Activated CD4-positive, alpha-beta T cell treated with anti-CD3 and anti-CD28 coated beads, Interleukin-2, amount 50 U/mL, for 4 hours (primary cell): ENCODE measurements at regions not wholly inside any gene's neighbourhood (a gene's known extent, or its start where the extent isn't known, plus 50 kb on each side); places are given as distances from the start of the nearest gene placed in this dataset.

Experiments used
- DNase-seq, 2 experiments: peaks; one replicate each; pipeline ENCODE4 v3.0.0-alpha.2; 2020

DNA sequence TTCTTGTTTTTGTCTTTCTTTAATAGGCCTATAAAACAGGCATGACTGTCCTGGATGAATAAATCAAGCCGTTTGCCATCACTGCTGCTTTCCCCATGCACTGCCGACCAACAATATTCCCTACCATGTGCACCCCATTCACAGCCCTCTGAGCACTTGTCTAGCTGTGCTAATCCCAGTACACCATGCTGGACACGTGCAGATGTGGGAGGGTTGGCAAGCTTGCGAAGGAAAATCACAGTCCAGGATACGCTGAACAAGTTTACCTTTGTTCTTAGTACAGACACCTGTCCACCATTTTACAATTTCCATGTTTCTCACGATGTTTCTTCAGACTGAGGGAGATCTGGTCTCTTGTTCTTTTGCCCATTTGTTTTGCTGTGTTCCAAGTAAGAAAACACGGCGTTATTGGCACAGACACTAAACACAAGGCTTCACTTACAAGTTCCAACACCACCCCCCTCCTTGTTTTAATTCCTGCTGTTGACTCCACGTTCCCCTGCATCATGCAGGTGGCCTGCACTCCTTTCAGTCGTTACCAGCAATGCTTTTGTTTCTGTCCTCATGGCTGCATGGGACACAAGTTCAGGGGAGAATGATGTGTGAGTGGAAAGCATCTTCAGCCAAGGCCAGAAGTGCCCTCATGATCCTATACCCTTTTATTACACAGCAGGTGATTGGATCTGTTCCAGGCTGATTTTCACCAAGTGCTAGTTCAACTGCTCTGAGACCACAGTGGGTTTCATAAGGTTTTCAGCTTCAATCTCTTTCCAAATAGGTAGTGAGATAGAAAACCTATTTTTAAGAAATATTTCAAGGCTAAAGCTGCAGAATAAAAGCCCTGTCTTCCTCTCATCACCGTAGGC, 608.9 kb downstream of the IRX1 start:
- DNase-seq = no peak

DNA sequence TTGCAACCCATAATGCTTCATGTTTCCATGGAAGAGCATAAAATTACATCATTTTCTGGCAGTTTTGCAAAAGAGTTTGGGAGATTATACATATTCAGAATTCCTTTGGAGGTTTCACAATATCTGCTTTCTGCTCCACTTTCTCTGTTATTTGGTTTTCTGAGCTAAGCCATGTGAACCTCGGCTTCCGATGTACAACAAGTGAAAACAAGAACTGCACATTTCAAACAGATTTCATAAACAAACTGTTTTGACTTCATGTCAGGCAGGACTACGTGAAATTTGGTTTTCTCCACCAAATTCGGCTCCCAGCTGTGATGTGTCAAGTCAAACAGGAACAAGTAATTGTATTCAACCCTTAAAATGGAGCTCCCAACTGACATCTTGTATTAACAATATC, 609.8 kb downstream of the IRX1 start:
- DNase-seq = no peak

DNA sequence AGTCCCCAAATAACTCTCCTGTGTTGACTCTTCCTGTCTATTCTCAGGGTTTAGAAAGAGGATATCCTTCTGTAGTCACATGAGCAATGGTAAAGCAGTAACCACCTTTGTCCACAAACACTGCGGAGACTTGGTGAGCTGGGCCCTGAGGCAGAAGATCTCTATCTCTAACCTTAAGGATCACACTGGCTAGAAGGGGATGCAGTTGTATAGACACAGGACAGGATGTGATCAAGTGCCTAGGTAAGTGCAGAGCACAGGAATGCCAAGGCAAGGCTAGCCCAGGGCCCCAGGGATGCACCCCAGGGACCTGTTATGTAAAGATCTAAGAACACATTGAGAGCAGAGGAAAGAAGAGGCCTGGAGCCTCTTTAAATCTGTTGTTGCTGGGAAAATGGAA, 610.5 kb downstream of the IRX1 start:
- DNase-seq = no peak

GRCh38 chr5:4207486-4207885, 611.9 kb downstream of the IRX1 start:
- DNase-seq = no peak

GRCh38 chr5:4208537-4208936, 612.9 kb downstream of the IRX1 start:
- DNase-seq = no peak

DNA sequence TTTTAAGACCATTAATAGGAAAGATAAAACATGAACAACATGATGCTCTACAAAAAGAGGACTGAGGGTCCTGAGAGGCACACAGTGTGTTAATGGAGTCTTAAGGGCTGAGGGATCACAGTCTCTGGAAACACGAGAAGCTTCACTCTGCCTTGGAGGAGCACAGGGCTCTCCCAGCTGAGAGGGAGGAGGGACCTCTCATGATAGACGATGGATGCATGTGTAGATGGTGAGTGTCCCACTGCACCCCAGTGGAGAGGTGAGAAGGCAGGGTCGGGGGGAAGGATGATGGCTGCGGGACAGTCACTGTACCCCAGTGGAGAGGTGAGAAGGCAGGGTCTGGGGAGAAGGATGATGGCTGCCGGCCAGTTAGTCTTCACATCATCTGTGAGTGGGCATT, 613.4 kb downstream of the IRX1 start:
- DNase-seq = no peak

GRCh38 chr5:4212071-4212739, 616.6 kb downstream of the IRX1 start:
- no peak for DNase-seq

DNA sequence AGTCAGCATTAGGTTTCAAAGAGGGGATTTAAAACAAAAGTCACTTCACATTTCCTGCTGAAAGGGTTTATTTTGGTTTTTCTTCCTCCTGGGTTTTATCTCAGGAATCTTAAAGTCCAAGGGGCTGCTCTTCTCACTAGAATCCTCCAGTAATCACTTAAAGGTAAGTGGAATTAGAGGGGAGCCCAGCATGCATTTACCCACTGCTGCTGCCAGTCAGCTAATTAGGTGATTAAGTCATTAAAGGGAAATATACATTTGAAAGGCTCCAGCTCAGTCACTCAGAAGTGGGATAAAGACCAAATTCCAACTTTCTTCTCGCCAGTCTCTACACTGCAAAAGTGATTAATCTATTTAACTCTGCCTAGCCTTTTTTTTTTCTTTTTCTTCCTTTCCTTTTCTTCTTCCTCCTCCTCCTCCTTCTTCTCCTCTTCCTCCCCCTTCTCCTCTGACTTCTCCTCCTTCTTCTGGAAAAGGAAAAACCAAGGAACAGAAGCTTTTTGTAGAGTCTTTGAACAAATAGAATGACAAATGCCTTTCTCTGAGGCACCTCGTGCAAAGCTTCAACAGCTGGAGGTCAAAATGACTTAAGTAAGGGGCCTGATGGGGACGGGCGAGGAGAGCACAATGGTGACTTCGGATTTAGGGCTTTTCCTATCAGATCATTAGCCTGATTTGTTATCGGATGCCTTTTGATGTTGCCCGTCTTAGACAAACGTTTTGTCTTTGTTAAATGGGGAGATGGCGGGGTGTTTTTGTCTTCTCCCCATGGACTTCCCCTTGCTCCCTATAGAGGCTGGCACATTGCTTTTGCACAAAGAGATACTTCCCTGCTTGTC, 617.6 kb downstream of the IRX1 start:
- no peak for DNase-seq

GRCh38 chr5:4215143-4215542, 619.5 kb downstream of the IRX1 start:
- no peak for DNase-seq

DNA sequence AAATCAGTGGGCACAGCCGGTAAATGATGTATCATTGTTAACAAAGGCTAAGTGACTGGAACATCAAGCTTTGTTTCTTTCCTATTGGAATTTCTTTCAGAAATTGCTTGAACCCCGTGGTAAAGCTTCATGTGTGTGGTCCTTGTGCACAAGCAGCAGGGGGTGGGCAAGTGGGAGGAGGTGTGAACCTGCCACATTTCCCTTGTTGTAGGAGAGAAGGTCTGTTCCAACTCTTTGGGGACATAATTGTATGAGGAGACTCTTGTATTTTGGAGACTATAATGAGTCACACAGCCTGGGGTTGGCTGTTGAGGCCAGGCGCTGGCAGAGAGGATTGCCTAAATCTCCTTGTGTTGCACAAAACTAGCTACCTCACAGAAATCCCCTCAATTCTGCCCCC, 620.5 kb downstream of the IRX1 start:
- no peak for DNase-seq

- no peak for DNase-seq
These were observed 624.4 kb downstream of the IRX1 start for GRCh38 chr5:4220016-4220415.

DNA sequence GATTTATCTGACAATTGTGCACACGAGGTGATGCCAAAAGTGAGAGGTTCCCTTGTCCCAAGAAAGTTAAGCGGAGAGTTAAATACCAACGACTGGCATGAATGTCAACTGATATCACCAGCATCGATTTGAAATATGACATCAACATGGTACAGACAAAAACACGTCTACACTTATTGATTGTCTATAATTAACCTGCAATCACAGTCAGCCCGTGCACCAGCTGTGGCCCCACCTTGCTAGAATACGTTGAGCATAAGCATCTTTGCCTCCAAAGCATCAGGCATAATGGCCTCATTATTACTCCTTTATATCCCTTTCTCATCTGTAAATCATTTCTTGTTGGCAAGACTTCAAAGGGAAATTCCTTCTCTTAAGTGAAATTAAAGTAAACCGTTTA, 625.4 kb downstream of the IRX1 start:
- no peak for DNase-seq

GRCh38 chr5:4222147-4222546, 626.5 kb downstream of the IRX1 start:
- DNase-seq = no peak

- DNase-seq = no peak
These were observed 627.2 kb downstream of the IRX1 start for GRCh38 chr5:4222821-4223220.

- DNase-seq = no peak
These were observed 630.1 kb downstream of the IRX1 start for GRCh38 chr5:4225741-4226140.

DNA sequence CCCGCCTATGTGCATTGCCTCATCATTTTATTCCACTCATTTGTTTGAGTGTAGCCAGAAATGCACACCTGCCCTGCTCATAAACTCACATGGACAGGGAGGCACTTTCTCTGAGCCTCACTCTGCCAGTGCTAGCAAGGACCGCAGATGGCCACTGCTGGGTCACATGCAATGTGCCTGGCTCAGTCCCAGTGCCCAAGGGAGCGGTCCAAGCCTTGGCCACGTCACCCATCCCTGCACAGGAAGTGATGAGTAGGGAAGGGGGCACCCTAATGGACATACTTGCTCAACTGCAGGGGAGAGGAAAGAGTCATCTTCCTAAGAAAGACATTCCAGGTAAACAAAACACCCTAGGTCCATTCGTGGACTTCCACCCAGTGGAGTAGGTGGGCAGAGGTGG, 630.9 kb downstream of the IRX1 start:
- DNase-seq = no peak

- DNase-seq = no peak
These were observed 633.1 kb downstream of the IRX1 start for GRCh38 chr5:4228708-4229107.

DNA sequence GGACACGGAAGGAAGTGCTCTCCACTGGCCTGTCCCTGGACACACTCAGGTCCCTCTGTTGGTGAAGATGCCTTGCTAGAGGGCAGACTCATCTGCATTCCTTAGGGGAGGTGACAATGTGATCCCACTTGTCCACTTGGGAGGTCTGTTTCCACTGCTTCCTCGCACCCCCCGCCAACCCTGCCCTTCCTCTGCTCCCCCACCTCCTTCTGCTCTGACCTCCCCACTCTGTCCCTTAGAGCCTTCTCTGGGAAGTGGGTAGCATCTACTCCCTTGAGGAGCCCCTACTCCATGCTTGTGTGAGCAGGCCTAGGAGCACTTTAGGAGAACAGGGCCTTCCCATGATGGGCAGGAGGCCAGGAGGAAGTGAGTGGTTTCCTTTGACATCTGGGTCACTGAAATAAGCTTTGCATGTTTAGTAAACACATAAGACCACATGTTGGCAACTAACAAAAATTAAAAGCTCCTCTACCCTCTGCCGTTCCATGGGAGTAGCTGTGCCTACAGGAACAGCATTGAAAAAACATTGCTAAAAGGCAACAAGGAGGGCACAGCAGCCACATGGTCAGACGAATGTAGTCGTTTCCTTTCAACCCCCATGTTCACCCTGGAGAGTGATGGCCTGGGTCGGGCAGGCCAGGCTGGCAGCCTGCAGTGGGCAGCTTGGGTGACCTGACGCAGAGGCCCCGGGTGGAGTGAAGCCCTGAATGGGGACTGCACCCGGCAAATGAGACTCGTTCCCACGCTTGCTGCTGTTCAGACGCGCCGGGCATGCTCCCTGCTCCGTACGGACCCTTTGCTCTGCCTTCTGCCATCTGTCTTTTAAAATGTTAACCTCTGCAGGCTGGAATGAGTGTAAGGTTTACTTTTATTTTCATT, 634.0 kb downstream of the IRX1 start:
- DNase-seq = no peak

DNA sequence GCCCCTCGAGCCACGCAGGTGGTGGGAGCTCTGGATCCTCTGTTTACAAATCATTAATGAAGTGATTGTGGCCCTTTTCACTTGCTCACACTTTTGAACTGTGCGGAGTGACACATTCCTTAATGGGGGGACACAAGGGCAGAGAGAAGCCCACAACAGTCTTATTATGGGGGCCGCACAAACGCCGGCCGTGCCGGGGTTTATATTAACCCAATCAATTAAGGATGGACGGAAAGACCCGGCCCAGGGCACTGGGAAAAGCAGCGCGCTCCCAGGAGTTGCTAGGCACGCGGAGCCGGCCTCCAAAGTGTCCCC, 634.8 kb downstream of the IRX1 start:
- no peak for DNase-seq

DNA sequence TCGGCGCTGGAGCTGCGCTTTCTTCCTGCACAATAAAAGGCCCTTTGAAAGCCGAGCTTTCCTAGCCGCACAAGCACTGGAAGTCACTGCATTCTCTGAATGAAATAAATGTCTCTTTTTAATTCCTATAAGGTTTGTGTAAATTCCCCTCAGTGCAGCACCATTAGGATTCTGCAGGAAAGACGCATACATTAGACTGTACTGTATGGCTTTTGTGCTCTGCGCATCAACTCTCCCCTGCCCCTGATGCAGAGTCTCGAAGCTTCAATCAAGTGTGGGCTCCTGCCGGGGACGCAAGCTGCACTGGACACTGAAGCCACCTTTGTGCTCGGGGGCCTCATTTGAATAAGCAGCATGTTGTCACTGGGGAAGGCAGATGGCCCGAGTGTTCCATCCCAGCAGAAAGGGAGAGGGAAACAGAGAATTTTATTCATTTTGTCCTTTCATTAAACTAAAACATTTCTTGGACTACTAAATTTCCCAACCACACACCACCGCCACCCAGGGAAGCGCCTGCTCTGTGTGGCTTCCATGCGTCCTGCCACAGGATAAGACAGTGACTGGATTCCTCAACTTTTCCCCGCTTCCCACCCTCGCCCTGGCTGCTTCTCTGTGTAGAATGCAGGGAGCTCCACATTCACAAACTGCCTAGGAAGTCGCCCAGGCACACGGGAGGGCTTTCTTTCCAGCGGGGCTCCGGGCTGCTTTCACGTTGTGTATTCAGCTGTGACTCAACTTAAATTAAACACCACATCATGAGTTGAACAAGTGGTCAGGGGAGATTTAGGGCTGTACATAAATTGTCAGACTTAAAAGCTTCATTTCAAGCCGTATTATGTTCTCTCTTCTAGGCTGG, 635.4 kb downstream of the IRX1 start:
- DNase-seq = no peak

DNA sequence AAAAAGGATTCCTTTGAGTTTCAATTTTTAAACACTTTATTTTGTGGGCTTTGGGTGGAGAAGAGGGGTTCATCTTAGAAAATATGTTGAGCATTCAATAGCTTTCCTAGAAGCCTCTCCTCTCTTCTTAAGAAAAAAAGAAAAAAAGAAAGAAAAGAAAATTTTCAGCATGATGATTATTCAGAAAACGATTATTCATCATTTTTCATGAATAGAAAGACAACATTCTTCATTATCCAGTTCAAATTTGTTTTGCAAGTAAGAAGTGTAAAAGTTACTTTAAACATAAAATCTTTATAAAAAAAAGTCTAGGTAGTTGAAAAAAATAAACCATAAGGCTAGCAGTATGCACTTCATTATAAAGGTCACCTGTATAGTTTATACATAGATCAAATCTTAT, 636.5 kb downstream of the IRX1 start:
- DNase-seq = no peak

- DNase-seq = no peak
These were observed 638.0 kb downstream of the IRX1 start for GRCh38 chr5:4233671-4234070.
